CD4-positive, alpha-beta T cell treated with Interleukin-15 for 1 hour (primary cell): ENCODE measurements at regions not wholly inside any gene's neighbourhood (a gene's known extent, or its start where the extent isn't known, plus 50 kb on each side); places are given as distances from the start of the nearest gene placed in this dataset.
"Not testable (repeated sequence)": the region's sequence is repeated elsewhere in the genome, so short reads cannot be mapped to it uniquely, and the experiment has no call there.

Experiments
- DNase-seq: peaks from one replicate; pipeline ENCODE4 v3.0.0-alpha.2; 2020

- DNase-seq: not testable (repeated sequence)
Observed at GRCh38 chr10:45056806-45057205, 56.1 kb downstream of the ZNF22 start.

GRCh38 chr10:45058580-45058979, 57.9 kb downstream of the ZNF22 start:
- DNase-seq: no peak

GRCh38 chr10:45058992-45059561, 58.4 kb downstream of the ZNF22 start:
- DNase-seq: no peak

GRCh38 chr10:45059632-45060031, 58.9 kb downstream of the ZNF22 start:
- DNase-seq: no peak

GRCh38 chr10:45061982-45062381, 61.3 kb downstream of the ZNF22 start:
- DNase-seq: no peak

GRCh38 chr10:45063591-45064231, 63.0 kb downstream of the ZNF22 start:
- no peak for DNase-seq

GRCh38 chr10:45064998-45065397, 64.3 kb downstream of the ZNF22 start:
- no peak for DNase-seq

GRCh38 chr10:45071043-45071813, 70.5 kb downstream of the ZNF22 start:
- DNase-seq: no peak

GRCh38 chr10:45075216-45075615, 74.5 kb downstream of the ZNF22 start:
- DNase-seq: no peak

- no peak for DNase-seq
Observed at GRCh38 chr10:45075826-45076380, 75.2 kb downstream of the ZNF22 start.

GRCh38 chr10:45076891-45077290, 76.2 kb downstream of the ZNF22 start:
- DNase-seq: no peak

- no peak for DNase-seq
Observed at GRCh38 chr10:45080331-45080730, 79.6 kb downstream of the ZNF22 start.

GRCh38 chr10:45082176-45082575, 81.5 kb downstream of the ZNF22 start:
- no peak for DNase-seq

GRCh38 chr10:45091968-45092367, 91.2 kb downstream of the ZNF22 start:
- no peak for DNase-seq

- DNase-seq: no peak
Observed at GRCh38 chr10:45093945-45094344, 93.2 kb downstream of the ZNF22 start.

GRCh38 chr10:45095286-45095685, 94.6 kb downstream of the ZNF22 start:
- no peak for DNase-seq

- no peak for DNase-seq
Observed at GRCh38 chr10:45096001-45096400, 95.3 kb downstream of the ZNF22 start.

- DNase-seq: no peak
Observed at GRCh38 chr10:45100429-45100828, 99.7 kb downstream of the ZNF22 start.

GRCh38 chr10:45104674-45105073, 104.0 kb downstream of the ZNF22 start:
- no peak for DNase-seq

- not testable (repeated sequence) for DNase-seq
Observed at GRCh38 chr10:45105309-45105708, 104.6 kb downstream of the ZNF22 start.

GRCh38 chr10:45106236-45106856, 105.6 kb downstream of the ZNF22 start:
- DNase-seq: no peak

- no peak for DNase-seq
Observed at GRCh38 chr10:45111509-45111908, 110.8 kb downstream of the ZNF22 start.

GRCh38 chr10:45117940-45118339, 117.2 kb downstream of the ZNF22 start:
- not testable (repeated sequence) for DNase-seq
